ENCODE measurements at regions not wholly inside any gene's neighbourhood (a gene's known extent, or its start where the extent isn't known, plus 50 kb on each side); places are given as distances from the start of the nearest gene placed in this dataset.
A peak's percentile ranks its signal among the peaks of the same experiment; 100 is the strongest.

DNA sequence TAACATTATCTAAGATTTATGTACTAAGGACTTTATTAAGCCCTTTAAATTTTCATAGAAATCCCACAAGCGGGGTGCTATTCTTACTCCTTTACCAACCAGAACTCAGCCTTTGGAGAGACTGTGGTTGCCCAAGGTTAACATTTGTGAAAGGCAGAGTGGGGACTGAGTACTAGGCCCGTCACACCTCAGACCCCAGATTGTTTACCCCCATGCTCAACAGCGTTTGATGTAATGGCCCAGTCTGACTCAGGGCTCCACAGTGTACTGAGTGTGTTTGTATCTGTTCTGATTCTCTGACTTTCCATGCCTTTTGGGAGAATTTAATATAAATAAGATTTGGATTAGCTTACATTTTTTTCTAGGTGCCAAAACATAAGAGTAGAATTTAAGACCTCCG lies 110.0 kb downstream of the GAS1 start:
- no peak for ATAC-seq
- intact Hi-C loops (cut with DNase I): no loop called here
- no peak for DNase-seq (ENCODE audit: low spot score)

DNA sequence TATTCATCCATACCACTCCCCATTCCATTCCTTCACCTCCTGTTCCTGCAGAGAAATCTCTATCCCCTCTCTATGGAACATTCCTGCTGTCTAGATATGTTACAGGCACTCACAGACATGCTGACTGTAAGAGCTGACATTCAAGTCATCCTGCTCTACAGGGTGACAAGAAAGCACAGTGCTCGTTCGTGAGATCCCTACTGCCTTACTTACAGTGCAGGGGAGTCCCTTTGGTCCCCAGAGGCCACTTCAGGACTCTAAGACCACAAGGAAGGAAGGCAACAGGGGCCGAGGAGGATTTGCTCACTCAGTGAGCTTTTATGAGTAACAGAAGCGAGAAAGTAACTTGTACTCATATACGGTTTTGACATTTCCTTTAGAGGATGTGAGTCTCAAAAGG lies 110.5 kb downstream of the GAS1 start:
- no peak for ATAC-seq
- intact Hi-C loops (cut with DNase I): no loop called here
- DNase-seq (ENCODE audit: low spot score): no peak

DNA sequence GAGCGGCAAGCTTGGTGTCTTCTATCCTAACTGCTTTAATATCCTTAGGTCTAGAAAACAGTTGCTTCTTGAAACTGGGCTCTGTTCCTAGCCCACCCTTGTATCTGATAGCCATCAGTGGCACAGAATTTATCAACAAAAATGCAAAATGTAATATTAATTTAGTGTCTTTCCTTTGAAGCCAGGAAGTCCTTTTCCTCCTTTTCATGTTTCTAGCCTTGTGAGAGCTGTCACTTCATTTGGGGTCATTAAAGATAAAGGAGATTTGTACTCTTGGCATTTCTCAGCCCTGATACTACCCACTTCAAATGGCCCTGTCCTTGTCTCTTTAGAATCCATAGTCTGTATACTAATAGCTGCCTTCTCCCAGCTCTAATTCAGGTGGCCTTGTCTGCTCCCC lies 111.0 kb downstream of the GAS1 start:
- ATAC-seq (no peak), DNase-seq (ENCODE audit: low spot score) (no peak)
- intact Hi-C loops (cut with DNase I): no loop called here

DNA sequence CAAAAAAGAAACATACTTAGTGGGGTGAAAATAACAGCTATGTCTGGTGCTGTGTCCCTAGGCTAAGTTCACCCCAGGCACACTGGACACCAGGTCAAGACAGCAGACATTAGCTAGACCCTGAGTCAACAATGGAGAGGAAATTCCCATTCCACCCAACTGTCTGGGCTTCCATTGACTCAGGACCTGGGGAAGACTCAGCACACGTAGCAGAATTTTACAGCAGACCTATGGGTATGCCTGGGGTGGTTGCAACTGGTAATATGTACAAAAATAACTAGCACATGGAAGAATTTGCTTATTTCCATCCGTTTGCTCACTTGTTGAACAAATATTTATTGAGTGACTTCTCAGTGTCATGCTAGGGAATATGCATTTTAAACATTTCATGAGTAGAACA lies 117.0 kb downstream of the GAS1 start:
- intact Hi-C loops (cut with DNase I): no loop called here
- ATAC-seq (no peak), DNase-seq (ENCODE audit: low spot score) (no peak)

DNA sequence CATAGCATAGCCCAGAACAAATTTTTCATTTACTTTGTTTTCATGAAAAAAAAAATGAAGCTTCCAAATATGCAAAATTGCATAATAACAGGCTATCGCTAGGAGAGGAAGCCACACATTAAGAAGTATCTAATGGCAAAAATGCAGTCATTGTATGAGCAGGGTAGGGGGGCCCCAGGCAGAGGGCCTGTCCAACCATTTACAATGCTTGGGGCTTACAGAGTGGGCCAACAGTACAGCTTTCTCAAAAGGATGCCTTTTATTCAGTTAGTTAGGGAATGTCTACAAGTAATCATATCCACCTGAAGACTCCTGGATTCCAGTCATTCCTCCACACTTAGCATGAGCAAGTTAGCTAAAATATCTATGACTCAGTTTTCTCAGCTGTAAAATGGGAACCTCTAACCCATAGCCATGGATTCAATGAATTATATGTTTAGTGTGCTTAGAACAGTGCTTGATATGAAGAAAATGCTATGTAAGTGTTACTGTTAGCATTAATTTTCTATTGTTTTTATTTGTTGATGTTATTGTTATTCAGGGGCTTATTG lies 117.7 kb downstream of the GAS1 start:
- intact Hi-C loops (cut with DNase I): no loop called here
- no peak for ATAC-seq
- DNase-seq (ENCODE audit: low spot score): no peak

DNA sequence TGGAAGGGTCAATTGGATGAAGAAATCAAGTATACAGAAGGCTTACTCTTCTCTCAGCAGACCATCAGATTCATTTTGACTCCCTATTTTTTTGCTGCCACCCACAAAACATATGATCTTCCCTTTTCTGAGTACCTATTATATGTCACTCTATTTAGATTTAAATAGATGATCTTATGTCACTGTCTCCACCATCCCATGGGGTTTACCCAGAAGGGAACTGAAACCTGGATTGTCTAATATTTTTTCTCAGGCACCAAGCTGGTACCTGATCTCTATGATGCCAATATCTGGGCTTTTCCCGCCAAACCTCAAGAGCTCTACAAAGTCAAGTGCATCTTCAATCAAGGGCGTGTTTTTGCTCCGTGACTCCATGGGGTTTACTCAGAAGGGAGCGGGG lies 118.7 kb downstream of the GAS1 start:
- no peak for DNase-seq (ENCODE audit: low spot score)
- ATAC-seq: no peak
- intact Hi-C loops (cut with DNase I): no loop called here

DNA sequence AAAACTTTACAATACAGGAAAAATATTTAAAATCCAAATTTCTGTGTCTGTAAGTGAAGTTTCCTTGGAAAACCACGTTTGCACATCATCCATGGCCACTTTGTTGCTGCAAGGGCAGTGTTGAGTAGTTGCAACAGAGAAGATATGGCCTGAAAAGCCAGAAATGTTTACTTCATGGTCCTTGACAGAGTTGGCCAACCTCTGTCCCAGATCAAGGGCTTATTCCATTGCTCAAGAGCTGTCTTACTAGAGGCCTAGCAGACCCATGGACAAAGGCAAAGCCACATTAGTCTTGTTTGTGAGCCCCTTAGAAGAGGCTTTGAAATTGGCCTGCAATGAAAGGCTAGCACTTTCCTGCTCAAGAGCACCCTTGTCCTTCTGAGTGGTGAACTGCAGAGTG lies 119.4 kb downstream of the GAS1 start:
- DNase-seq (ENCODE audit: low spot score): no peak
- peak; percentile 69 for ATAC-seq
- intact Hi-C loops (cut with DNase I): no loop called here

DNA sequence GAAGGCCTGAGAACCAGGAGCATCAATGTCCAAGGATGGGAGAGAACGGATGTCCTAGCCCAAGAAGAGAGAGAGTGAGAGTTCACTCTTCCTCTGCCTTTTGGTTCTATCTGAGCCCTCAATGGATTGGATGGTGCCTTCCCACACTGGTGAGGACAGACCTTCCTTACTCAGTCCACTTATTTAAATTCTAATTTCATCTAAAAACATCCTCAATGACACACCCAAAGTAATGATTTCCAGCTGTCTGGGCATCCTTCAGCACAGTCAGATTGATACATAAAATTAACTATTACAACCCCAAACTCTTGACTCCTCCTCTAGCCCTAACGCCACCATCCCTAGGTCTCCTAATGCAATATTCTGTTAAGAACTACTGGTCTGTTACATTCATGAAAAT lies 122.0 kb downstream of the GAS1 start:
- intact Hi-C loops (cut with DNase I): no loop called here
- no peak for ATAC-seq
- DNase-seq (ENCODE audit: low spot score): no peak

DNA sequence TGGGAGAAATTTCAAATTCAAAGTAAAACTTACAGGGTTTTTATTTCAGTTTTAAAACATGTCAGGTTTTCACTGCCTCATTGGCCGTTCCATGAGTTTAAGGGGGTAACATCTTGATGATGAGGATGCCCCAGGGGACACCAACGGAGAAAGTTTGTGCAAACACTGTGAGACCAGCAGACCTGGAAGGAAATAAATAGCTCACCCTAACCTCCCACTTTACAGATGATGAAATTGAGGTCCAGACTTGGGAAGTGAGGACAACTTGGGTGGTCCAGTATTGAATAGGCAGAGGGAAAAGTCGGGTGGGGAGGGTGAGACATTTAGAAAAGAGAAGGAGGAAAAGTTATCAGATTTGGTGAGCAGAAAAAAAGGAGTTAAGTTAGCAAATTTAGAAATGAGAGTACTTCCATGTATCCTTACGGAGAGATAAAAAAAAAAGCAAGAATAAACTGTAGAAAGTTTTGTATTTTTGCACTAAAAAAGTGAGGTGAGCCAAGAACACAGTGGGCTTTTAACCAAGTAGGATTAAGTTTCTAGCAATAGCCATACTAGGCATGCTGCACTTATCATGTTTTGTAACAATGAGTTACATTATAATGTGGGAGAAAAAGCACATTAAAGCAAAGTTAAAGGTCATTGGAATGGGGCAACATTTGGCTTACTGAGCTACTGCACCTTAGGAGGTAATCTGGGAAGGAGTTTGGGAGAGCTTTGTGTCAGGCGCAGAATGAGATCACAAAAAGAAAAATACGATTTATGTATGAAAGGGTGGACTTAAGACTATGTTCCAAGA lies 125.1 kb downstream of the GAS1 start:
- intact Hi-C loops (cut with DNase I): no loop called here
- ATAC-seq (peak; percentile 70), DNase-seq (ENCODE audit: low spot score) (no peak)

DNA sequence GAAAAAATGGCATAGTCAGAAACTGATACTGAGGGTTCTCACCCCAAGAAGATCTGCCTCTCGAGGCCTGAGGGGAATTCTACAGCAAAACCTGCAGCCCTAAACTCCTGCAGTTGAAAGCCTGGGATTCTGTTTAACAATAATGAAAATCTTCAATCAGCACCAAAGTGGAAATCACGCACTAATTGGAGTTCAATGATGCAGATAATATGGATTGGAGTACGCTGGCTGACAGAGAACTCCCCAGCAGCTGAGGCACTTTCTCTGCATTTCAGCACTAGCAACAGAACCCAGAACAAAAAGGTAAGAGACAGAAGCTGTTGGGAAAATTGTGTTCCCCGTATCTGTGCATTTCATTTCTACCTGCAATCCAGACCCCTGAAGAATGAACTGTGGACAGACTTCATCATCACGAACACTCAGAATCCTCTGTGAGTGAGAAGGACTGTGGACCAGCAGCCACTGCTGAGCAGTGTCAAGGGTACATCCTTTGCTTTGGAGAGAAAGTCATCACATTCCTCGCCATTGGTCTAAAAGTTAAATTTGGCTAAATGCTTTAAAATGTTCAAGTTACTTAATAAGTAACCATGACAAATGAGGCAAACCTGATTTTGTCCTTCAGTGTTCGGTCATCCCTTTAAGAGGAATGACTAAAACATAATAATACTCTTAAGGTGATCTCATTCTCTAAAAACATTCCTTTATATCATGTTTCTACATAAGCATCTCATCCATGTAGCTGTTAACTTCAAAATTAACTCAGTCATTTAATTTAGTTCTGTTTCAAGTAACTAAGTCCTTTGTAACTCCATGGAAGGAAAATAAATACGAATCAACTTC lies 126.1 kb downstream of the GAS1 start:
- DNase-seq (ENCODE audit: low spot score) (no peak), ATAC-seq (no peak)
- intact Hi-C loops (cut with DNase I): no loop called here

DNA sequence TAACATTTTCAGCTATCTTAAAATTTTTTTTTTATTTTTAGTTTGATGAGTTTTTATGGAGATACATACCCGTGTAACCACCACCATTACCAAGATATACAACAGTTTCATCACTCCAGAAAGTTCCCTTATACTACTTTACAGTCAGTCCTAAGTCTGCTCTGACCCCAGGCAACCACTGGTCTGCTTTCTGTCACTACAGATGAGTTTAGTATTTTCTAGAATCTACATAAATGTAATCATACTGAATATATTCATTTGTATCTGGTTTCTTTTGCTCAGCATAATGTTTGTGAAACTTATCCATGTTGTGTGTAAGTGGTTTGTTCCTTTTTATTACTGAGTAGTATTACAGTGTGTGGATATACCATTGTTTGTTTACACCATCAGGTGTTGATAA lies 127.8 kb downstream of the GAS1 start:
- no peak for DNase-seq (ENCODE audit: low spot score)
- intact Hi-C loops (cut with DNase I): no loop called here
- no peak for ATAC-seq

DNA sequence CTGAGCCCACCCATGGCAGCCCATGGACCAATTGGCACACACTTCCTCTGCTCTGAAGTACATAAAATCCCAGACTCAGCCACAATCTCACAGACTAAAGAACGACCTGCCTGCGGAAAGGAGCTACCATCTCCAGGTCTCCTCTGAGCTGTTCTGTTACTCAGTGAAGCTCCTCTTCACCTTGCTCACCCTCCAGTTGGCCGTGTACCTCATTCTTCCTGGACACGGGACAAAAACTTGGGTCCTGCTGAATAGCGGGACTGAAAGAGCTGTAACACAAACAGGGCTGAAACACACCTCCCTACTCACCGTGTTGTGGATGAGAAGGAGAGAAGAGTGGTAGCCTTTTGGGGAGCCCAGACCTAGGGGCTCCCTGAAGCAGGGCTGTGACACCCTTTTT lies 128.7 kb downstream of the GAS1 start:
- intact Hi-C loops (cut with DNase I): no loop called here
- DNase-seq (ENCODE audit: low spot score): no peak
- no peak for ATAC-seq

DNA sequence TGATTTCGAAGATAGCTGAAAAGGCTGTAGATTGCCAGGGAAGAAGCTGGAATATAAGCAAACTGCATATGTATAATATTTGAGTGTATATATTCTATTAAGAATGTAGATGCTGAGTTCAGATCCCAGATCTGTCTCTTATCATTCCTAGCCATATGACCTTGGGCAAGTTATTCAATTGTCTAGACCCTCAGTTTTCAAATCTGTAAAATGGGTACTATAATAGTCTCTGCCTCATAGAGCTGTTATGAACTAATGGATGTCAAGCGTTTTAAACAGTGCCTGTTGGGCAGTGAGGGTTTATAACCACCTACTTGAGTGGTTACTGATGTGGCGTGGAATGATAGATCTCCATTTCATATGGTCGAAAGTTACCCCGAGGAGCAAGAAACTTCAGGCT lies 130.4 kb downstream of the GAS1 start:
- no peak for ATAC-seq

DNA sequence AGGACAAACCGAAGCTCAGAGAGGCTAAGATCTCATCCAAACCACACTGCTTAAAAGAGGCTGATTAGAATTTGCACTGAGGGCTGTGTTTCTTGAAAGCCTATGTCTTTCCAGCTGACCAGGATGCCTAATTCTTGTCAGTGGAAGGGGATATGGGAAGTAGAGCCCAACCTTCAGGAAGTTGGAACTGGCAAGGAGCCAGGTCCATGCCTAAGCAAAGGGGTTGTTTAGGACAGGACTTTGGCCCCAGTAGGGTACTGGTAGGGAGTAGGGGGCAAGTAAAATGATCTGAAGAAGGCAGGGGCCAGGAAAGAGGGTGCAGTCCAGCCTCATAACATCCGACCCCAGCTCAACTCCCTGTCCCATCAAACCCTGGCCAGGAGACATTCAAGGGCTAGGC lies 130.9 kb downstream of the GAS1 start:
- DNase-seq (ENCODE audit: low spot score) (no peak), ATAC-seq (no peak)
- intact Hi-C loops (cut with DNase I): no loop called here

More for the DNA sequence above, 130.4 kb downstream of the GAS1 start:
- intact Hi-C loops (cut with DNase I): no loop called here
- DNase-seq (ENCODE audit: low spot score): no peak

DNA sequence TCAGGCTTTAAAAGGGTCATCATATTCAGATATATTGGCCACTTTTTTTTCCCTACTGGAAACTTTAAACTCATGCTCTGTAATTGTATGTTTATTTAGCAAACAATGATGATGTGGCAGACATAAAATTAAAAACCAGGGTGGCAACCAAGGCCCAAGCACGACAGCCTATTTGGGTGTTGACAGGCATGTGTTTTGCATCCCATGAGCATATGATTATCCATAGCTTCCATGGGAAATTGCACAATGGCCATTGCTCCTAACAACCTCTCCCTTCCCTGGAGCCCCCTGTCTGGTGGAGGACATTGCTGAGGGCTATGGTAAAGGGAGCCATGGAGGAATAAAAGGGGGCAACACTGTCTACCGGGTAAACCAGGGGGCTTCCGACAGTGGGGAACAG lies 134.7 kb downstream of the GAS1 start:
- ATAC-seq (no peak), DNase-seq (ENCODE audit: low spot score) (no peak)
- intact Hi-C loops (cut with DNase I): no loop called here

DNA sequence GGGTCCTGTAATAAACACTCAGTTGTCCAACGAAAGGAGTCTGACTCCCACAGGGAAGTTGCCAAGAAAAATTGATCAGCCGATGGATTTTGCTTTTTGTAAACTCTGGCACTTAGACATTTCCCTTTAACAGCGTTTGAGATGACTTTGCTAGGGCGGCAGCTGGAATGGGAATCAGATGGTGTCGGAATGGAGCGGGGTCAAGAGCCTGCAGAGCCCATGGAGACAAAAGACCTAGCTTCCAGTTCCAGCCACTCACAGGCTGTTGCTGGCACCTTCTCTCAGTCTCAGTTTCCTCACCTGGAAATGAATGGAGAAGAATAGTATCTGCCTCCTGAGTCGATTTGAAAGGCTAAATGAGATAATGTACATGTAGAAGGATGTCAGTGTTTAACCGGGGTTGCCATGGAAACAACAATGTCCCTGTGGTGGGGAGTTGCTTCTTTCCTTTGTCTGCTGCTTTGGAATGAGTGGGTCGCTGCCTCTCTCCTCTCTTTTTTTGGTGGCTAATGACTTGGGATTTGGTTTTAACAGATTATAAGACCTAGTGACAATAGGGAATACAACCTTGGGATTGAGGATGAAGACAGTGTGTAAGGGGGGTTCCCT lies 137.4 kb downstream of the GAS1 start:
- intact Hi-C loops (cut with DNase I): no loop called here
- ATAC-seq (no peak), DNase-seq (ENCODE audit: low spot score) (no peak)

DNA sequence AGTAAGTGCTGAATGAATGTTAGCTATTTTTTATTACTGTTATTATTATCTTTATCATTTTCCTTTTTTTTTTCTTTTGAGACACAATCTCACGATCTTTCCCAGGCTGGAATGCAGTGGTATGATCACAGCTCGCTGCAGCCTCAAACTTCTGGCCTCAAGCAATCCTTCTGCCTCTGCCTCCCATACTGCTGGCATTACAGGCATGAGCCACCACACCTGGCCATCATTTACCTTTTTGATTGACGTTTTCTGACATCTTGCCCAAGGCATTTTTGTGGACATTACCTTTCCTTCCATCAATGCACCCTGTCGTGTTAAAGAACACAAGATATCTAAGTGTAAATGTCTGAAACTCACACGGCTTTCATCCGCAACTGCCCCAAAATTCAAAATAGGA lies 138.2 kb downstream of the GAS1 start:
- no peak for ATAC-seq

DNA sequence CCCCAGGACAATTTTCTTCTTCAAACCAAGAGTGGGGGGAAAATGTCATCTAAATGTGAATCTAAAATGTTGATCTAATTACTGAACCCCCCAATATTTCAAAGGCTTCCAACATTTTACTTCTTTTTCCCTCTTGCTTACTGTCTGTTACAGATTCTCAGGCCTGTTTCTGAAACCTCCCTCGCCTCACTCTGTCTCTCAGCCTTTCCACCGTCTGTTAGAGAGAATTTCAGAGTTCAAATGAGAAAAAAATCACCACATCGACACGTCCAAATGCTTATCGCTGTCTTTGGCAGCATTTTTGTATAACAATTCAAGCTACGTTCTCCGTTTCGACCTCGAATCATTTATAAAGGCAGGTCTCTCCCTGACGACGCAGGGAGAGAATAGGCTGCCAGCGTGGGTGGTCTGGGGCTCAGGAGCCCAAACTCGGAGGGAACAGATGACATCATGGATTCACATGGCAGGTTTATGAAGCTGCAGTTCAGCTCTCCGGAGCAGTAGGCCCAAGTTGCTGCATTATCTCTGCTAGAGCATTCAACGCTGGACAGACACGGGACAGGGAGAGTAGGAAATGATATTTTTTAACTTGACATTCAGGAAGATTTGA lies 139.8 kb downstream of the GAS1 start:
- ATAC-seq (peak; percentile 93), DNase-seq (ENCODE audit: low spot score) (peak; percentile 64)

More for the DNA sequence above, 138.2 kb downstream of the GAS1 start:
- intact Hi-C loops (cut with DNase I): no loop called here
- no peak for DNase-seq (ENCODE audit: low spot score)

DNA sequence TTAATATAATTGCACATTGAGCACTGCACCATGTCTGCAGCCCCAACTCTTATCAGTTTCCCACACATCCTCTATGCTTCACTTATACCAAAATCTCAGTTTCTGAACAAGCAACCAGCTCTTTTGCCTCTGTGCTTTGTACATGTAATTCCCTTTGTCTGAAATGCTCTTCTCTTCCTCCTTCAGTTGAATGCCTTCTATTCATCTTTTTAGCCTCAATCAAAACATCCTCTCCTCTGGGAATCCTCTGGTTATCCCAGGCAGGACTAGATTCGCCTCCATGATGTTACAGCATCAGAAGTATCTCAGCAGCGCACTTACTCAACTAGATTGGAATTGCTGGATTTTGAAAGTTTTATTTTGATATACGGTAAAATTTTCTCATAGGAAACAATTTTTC lies 143.3 kb downstream of the GAS1 start:
- no peak for ATAC-seq
- intact Hi-C loops (cut with DNase I): no loop called here
- DNase-seq (ENCODE audit: low spot score): no peak

More for the DNA sequence above, 139.8 kb downstream of the GAS1 start:
- intact Hi-C loops (cut with DNase I): no loop called here

All from sciatic nerve (tissue), 2 donors.